Activated T-helper 1 cell treated with Interleukin-2 at 50 U/mL for 16 hours (primary cell): ENCODE measurements at regions not wholly inside any gene's neighbourhood (a gene's known extent, or its start where the extent isn't known, plus 50 kb on each side); places are given as distances from the start of the nearest gene placed in this dataset.

Source experiments
- DNase-seq: peaks from one replicate; pipeline ENCODE4 v3.0.0-alpha.2; 2020; ENCODE audit warnings: low read depth

GRCh38 chr19:32251634-32252332, 93.6 kb upstream of the ZNF507 start:
- DNase-seq, result no peak

DNA sequence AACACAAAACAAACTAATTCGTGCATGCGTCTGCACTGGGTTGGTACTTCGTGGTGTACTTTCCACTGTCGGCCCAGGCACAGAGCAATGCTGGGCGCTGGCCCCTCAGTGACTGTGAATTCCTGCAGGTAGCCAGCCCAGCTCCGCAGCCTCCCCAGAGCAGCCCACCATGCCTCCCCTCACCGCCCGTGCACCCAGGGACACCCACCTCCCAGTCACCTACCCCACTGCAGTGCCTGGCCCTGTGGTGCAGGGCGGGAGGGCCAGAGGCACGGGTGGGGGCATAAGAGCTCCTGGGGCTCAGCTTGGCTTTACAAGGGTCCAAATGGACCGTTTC, 93.1 kb upstream of the ZNF507 start:
- no peak for DNase-seq

DNA sequence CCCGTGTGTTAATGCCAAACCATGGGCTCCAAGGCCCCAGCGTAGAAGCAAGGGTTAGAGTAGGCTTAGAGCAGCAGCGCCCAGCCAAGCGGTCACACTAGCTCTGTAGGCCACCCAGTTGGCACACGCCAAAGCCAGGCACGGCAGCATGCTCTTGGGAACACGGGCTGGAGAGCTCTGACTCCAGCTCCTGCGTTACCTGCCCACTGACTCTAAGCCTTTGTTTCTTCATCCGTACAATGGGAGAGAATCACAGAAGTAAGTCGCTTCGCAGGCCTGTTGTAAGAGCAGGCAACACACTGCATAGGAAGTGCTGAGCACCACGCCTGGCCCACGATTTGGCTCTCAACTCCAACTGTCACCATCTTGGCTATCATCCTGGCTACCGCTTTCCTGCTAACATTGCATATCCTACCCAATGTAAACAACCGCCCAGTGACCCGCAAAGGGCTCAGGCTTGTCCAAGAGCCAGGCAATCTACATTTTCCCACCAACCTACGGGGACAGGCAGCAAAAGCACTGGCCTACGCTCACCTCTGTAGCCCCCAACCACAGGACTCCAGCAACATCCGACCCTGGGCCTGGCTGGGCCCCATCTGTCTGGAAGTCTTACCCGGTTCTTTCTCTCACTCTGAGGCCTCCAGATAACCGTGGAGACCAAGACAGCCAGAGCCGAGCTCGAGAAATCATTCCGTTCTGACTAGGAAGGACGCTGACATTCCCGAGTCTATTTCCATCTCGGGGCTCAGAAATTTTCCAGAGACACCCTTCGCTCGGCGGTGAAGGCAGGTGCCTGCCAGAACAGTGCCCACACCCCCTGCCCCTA, 91.5 kb upstream of the ZNF507 start:
- no peak for DNase-seq

DNA sequence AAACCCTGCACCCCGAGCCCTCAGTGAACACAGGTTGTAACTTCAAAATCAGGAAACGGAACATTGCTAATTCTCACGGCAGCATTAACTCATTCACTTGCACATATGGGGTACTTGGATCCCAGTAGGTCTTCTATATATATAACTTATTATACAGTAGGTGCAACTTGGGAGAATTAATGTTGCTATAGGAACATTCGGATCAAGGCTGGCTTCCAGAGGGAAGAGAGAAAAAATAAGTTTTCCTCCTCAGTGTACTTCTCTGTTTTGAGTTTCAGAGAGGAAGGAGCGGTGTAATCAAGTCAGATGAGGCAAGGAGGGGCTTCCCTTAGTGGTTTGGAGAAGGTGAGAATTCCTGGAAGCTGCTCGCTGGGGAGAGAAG, 90.9 kb upstream of the ZNF507 start:
- no peak for DNase-seq

DNA sequence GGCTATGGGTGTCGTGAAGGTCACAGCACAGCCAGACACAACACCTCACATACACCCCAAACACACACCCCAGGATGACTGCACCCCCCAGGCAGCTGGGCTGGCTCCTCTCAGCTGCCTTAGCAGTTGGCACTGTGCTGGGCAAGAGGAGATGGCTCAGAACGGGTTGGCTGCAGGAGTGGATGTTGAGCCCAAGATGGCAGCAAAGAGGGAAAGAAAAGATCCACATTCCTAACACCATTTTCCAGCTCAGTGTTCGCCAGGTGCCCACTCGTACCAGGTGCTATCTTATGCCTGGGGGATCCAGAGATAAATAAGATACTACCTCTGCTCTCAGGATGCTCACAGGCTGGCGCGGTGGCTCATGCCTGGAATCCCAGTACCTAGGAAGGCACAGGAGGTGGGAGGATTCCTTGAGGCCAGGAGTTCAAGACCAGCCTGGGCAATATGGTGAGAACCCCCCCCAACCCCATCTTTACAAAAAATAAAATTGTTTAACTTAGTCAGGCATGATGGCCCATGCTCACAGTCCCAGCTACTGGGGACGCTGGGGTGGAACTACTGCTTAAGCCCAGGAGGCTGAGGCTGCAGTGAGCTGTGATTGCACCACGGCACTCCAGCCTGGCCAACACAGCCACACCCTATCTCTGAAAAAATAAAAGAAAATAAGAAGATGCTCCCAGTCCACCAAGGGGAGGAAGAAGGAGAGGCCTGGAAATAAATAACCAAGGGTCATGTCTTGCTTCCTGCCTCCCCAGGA, 89.7 kb upstream of the ZNF507 start:
- DNase-seq, result no peak

DNA sequence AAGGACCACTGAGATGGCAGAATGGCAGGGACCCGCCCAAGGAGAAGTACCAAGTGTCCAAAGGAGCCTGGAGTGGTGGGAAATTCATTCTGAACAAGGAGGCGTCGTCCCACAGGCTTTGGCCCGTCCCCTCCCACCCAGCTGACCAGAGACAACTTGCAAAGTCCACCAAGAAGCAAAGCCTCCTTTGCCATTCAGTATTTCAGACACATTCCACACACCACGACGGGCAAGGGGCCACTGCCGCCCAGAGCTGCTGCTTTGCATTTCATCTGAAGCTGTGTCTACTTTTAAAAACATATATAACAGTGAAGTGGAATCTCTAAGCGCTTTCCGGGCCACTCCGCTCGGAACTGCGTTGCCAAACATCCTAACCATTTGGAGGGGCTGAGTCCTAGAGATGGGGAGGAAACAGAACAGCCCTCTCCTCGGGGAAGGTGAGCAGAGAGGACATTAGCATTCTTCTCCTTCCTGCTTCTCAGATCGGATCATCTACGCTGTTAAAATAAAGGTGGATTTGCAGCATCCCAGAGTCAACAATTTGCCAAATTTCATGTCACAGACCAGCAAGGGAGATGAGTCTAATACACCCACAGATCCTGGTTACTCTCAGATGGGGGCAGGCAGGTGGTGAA, 89.0 kb upstream of the ZNF507 start:
- DNase-seq, result no peak

- no peak for DNase-seq
Observed at GRCh38 chr19:32257326-32258073, 87.9 kb upstream of the ZNF507 start.

DNA sequence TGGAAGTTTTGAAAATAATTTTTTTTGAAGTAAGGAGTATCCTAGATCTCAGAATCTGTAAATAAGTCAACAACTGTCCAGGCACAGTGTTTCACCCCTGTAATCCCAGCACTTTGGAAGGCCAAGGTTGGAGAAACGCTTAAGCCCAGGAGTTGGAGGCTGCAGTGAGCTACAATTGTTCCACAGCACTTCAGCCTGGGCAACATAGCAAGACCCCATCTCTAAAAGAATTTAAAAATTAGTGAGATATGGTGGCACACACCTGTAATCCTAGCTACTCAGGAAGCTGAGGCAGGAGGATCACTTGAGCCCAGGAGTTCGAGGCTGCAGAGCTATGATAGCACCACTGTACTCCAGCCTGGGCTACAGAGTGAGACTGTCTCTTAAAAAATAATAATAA, 87.2 kb upstream of the ZNF507 start:
- DNase-seq, result no peak

DNA sequence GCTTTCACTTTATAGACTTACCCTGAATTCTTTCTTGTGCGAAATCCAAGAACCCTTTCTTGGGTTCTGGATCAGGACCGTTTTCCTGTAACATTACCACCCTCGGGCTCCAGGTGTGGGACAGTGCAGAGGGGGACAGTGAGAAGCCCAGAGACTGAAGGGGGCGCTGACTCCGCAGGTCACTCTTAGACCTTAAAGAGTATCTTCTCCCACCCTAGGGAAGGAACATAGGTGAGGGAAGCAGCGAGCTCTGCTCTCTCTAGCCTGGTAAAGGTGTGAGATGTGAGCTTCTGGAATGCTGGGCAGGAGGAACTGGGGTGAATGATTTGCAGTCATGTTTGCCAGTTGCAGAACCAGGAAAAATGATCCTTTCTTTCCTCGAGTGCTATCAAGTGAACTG, 80.8 kb upstream of the ZNF507 start:
- no peak for DNase-seq

DNA sequence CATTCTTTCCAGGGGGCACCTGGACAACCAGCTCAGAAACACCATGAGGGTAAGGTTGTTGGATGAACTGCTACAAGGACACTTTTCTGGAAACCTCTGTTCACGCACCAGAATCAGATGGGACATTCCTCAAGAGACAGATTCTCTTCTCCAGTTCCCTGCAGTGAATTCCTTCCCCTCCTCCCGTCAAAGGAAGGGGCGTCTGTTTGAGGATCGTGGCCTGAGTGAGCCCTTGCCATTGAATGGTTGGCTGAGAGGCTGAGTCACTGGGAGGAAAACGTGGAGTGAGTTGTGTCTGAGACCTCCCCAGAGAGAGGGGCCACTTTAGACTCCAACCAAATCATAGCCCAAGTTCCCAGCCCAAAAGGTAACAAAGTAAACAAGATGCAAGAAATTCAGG, 79.4 kb upstream of the ZNF507 start:
- no peak for DNase-seq

GRCh38 chr19:32266460-32266859, 79.0 kb upstream of the ZNF507 start:
- DNase-seq, result no peak

DNA sequence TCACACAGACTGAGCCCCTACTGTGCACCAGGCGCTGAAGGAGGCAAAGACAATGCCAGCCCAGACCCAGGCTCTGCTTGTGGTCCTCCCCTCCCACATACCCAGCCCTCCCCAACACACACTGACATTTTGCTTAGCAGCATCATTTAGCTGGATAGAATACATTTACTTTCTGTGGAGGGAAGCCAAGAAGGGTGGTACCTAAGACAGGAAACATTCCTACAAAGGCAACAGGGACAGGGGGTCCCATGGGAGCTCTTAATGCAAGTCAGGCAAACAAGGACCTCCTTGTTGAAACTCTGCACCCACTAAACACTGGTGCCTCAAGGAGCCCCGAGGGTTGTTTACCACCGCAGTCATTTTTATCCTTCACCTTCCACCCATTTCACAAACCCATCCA, 77.0 kb upstream of the ZNF507 start:
- no peak for DNase-seq

DNA sequence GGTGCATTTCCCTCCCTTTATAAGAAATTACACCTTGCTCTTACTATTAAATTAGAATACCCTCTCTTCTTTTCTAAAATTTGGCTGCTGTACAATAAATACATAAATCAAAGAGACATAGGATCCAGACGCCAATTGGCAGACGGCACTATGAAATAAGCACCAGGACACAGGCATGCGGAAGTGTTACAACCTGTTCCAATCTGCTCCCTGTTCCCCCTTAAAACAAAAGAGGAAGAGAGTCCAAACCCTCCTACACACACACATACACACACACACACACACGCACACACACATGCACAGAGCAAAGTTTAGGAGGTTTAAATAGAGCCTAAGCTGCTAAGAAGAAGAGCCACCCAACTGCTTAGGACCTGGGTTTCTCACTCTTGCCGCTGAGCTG, 75.6 kb upstream of the ZNF507 start:
- DNase-seq, result no peak

DNA sequence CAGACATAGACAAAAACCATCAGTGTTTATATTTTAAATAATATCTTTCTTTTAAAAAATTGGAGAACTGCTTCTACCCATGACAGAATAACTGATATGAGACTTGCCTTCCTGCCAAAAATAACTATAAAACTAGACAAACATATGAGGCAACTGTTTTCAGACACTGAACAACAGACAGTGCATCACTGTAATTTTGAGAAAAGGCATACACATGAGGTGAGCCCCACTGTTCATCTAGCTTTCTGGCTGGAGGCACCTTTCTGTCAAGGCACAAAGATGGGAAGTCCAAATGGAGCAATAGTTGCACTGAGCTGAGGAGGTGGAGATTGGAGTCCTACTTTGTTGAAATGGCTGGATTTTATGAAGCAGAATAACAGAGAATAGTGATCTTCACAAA, 71.9 kb upstream of the ZNF507 start:
- DNase-seq, result no peak

DNA sequence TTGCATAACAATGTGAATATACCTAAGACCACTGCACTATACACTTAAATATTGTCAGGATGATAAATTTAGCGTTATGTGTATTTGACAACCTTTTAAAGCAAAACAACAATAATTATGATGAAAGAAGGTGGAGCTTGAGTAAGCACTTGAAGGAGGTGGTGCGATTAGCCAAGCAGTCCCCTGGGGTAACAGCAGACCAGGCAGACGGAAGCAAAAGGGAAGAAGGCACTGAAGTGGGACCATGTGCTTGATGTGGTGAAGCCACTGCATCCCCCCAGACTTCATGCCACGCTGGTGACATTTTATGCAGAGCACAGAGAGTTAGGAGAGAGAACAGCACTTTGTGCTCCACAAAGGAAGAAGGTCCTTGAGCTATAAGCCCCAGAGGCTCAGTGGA, 58.3 kb upstream of the ZNF507 start:
- no peak for DNase-seq

DNA sequence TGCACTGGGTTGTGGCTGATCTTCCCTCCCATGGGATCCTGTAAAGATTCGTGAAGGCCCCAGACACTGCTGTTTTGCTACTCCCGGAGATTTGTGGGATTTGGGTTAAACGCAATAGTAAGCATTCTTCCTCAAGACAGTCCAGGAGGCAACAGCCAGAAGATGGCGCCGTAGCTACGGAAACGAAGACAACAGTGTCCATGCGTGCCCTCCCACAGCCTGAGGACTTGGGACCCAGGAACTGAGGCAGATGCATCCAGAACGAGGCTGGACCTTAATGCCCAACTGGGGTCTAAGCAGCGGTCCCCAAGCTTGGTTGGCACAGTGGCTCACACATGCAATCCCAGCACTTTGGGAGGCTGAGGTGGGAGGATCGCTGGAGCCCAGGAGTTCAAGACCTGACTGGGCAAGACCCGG, 57.6 kb upstream of the ZNF507 start:
- no peak for DNase-seq

DNA sequence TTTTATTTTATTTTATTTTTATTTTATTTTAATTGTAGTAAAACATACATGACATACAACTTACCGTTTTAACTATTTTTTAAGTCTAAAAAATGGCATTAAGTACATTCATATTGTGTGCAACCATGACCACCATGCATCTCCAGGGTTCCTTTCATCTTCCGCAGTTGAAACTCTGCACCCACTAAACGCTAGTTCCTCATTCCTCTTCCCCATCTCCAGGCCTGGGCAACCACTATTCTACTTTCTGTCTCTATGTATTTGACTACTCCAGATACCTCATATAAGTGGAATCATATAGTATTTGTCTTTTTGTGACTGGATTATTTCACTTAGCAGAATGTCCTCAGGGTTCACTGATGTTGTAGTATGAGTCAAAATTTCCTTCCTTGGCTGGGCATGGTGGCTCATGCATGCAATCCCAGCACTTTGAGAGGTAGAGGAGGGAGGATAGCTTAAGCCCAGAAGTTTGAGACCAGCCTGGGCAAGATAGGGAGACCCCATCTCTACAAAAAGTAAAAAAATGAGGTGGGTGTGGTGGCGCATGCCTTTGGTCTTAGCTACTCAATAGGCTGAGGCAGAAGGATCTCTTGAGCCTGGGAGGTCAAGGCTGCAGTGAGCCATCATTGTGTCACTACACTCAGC, 55.7 kb upstream of the ZNF507 start:
- DNase-seq, result no peak

DNA sequence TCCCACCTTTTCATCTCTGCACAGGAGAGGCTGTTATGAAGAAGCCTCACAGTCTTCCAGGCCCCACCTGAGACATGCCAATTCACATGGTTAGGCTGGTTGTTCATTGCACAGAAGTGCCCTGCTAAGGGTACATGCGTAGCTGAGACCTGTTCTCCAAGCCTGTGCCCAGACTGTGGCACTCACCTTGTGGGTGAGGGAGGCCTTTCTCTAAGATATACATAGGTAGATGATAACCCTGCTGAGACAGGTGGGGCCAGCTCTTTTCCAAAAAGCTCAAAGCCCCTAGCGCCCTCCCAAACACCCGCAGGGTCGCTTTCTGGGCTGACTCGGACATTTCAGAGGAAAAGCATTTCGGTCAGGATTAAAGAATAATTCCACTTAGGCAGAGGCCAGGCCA, 53.5 kb upstream of the ZNF507 start:
- DNase-seq, result no peak

DNA sequence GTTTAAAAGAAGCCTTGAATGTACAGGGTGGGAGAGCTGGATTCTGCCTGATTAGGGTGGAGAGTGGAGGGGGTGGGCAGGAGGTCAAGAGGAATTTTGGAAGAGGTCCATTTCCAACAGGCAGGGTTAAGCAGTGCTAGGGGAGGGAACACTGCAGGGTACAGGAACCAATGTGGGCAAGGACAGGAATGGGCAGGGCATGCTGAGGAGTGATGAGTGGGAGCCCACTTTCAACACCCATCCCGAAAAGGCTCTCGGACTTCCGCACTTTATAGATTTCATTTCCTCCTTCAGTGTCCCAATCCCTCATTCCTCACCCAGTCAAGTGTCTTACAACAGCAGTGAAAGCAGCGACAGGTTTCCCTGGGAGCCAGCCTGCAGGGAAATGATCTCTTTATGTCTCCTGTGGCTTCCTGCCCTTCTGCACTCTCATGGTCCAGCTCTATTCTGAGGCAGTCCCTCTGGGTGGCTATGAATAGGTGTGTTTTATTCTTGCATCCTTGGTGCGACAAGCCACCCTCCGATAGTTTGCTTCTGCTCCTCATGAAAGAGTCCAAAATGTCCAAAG, 50.5 kb upstream of the ZNF507 start:
- DNase-seq, result no peak
